Type B pancreatic cell (in vitro differentiated cells): ENCODE measurements at regions not wholly inside any gene's neighbourhood (a gene's known extent, or its start where the extent isn't known, plus 50 kb on each side); places are given as distances from the start of the nearest gene placed in this dataset.

Experiments used
- DNase-seq: peaks from one replicate; pipeline ENCODE4 v3.0.0; 2021; ENCODE audit warnings: mixed read lengths; ENCODE audit not compliant: unreplicated experiment; ENCODE audit errors: extremely low spot score
- H3K27ac Mint-ChIP-seq: 2 replicates; pipeline ENCODE4 v1.8.0; 2021; ENCODE audit warnings: mild to moderate bottlenecking, mixed read lengths
- H3K27me3 Mint-ChIP-seq: 2 replicates; pipeline ENCODE4 v1.8.0; 2021; ENCODE audit warnings: mixed read lengths
- H3K36me3 Mint-ChIP-seq: 2 replicates; pipeline ENCODE4 v1.8.0; 2021; ENCODE audit warnings: mixed read lengths
- H3K4me1 Mint-ChIP-seq: one replicate; pipeline ENCODE4 v1.8.0; 2021; ENCODE audit warnings: mixed read lengths; ENCODE audit not compliant: unreplicated experiment
- H3K4me3 Mint-ChIP-seq: 2 replicates; pipeline ENCODE4 v1.8.0; 2021; ENCODE audit warnings: mild to moderate bottlenecking, mixed read lengths
- H3K9me3 Mint-ChIP-seq: 2 replicates; pipeline ENCODE4 v1.8.0; 2021; ENCODE audit warnings: mixed read lengths
- CTCF ChIP-seq: fragments of 200-600 bp; sonication (generic); conservative IDR thresholded peaks from 2 replicates; pipeline ENCODE4 v1.5.0; 2021; ENCODE audit warnings: antibody characterized with exemption, mild to moderate bottlenecking

GRCh38 chr10:29896053-29896452, 163.3 kb downstream of the JCAD start:
- no peak overlapping the region for H3K27ac Mint-ChIP-seq
- H3K4me1 Mint-ChIP-seq = peaks cover 7% of the 10 kb centered on the region
- H3K4me3 Mint-ChIP-seq = no peak overlapping the region
- no peak for TF ChIP-seq CTCF
- DNase-seq = no peak
- no peaks in the 10 kb centered on the region for H3K36me3 Mint-ChIP-seq
- H3K27me3 Mint-ChIP-seq = no peaks in the 10 kb centered on the region
- peaks cover 7% of the 10 kb centered on the region for H3K9me3 Mint-ChIP-seq

- no peaks in the 10 kb centered on the region for H3K27me3 Mint-ChIP-seq
- peaks cover 7% of the 10 kb centered on the region for H3K4me1 Mint-ChIP-seq
- no peak overlapping the region for H3K27ac Mint-ChIP-seq
- TF ChIP-seq CTCF = no peak
- H3K4me3 Mint-ChIP-seq = no peak overlapping the region
- no peak for DNase-seq
- H3K9me3 Mint-ChIP-seq = peaks cover 7% of the 10 kb centered on the region
- no peaks in the 10 kb centered on the region for H3K36me3 Mint-ChIP-seq
Observed at GRCh38 chr10:29895456-29895855, 163.9 kb downstream of the JCAD start.

- Mint-ChIP-seq H3K4me3 (no peak overlapping the region), H3K9me3 (no peaks in the 10 kb centered on the region), H3K27ac (no peak overlapping the region), H3K27me3 (no peaks in the 10 kb centered on the region), H3K36me3 (no peaks in the 10 kb centered on the region), H3K4me1 (peaks cover 12% of the 10 kb centered on the region)
- no peak for DNase-seq
- TF ChIP-seq CTCF = no peak
Observed at GRCh38 chr10:29888321-29888720, 171.1 kb downstream of the JCAD start.

- Mint-ChIP-seq H3K27me3 (no peaks in the 10 kb centered on the region), H3K9me3 (no peaks in the 10 kb centered on the region), H3K4me3 (no peak overlapping the region), H3K27ac (no peak overlapping the region), H3K4me1 (peaks cover 19% of the 10 kb centered on the region), H3K36me3 (no peaks in the 10 kb centered on the region)
- DNase-seq = no peak
- TF ChIP-seq CTCF = no peak
Observed at GRCh38 chr10:29886299-29886698, 173.1 kb downstream of the JCAD start.

- no peak for DNase-seq
- no peak for TF ChIP-seq CTCF
- H3K4me1 Mint-ChIP-seq = peaks cover 20% of the 10 kb centered on the region
- no peaks in the 10 kb centered on the region for H3K36me3 Mint-ChIP-seq
- peaks cover 6% of the 10 kb centered on the region for H3K9me3 Mint-ChIP-seq
- H3K27me3 Mint-ChIP-seq = no peaks in the 10 kb centered on the region
- H3K4me3 Mint-ChIP-seq = no peak overlapping the region
- no peak overlapping the region for H3K27ac Mint-ChIP-seq
Observed at GRCh38 chr10:29883231-29883630, 176.2 kb downstream of the JCAD start.

GRCh38 chr10:29882766-29883165, 176.6 kb downstream of the JCAD start:
- H3K9me3 Mint-ChIP-seq = peaks cover 6% of the 10 kb centered on the region
- H3K4me3 Mint-ChIP-seq = no peak overlapping the region
- no peak overlapping the region for H3K27ac Mint-ChIP-seq
- no peak for DNase-seq
- no peaks in the 10 kb centered on the region for H3K36me3 Mint-ChIP-seq
- H3K27me3 Mint-ChIP-seq = no peaks in the 10 kb centered on the region
- no peak for TF ChIP-seq CTCF
- H3K4me1 Mint-ChIP-seq = peaks cover 22% of the 10 kb centered on the region
